ENCODE measurements at regions not wholly inside any gene's neighbourhood (a gene's known extent, or its start where the extent isn't known, plus 50 kb on each side); places are given as distances from the start of the nearest gene placed in this dataset.

DNA sequence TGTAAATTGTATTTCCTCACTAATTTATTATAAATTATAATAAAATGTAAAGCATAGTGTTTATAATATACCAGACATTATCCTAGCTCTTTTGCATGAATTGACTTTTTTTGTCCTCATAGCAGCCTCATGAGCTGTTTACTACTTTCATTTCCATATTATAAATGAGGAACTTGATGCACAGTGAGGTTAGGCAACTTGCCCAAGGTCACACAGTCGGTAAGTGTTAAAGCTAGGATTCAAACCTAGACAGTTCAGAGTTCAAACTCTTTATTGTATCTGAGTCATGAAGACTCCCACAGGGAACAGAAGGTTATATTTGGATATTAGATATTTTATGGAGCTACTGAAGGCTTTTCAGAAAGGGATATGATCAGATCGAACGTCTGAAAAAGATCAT is 322.2 kb upstream of the SATB1 start:
- TF ChIP-seq CTCF (conservative IDR thresholded peaks at IDR 0.05 in 1 of 2, IDR thresholded peaks at IDR 0.05 in 1 of 2; ENCODE audit: extremely low read depth in 1 of 2, insufficient read depth in 1 of 2, low read depth in 1 of 2, low read length in 2 of 2) (no peak), EZH2 (IDR thresholded peaks at IDR 0.05; ENCODE audit: borderline replicate concordance, low read length) (no peak)
